ENCODE measurements at regions not wholly inside any gene's neighbourhood (a gene's known extent, or its start where the extent isn't known, plus 50 kb on each side); places are given as distances from the start of the nearest gene placed in this dataset.

GRCh38 chr12:75872762-75873161, 158.8 kb downstream of the PHLDA1 start (continued):
- TF ChIP-seq GLMP (CRISPR knock-in tag; IDR thresholded peaks at IDR 0.05; ENCODE audit: borderline replicate concordance) (no peak), NR2F6 (IDR thresholded peaks at IDR 0.05) (peak; percentile 13; the same call in 1 of the 2 replicates), NR2F6 (CRISPR knock-in tag; IDR thresholded peaks at IDR 0.05) (peak; percentile 29; the same call in 1 of the 2 replicates), MNT (IDR thresholded peaks at IDR 0.05) (no peak), SOX6 (IDR thresholded peaks at IDR 0.05) (no peak), SOX6 (CRISPR knock-in tag; IDR thresholded peaks at IDR 0.05) (peak; percentile 70), FOXO4 (CRISPR knock-in tag; conservative IDR thresholded peaks at IDR 0.05) (no peak), KLF12 (CRISPR knock-in tag; IDR thresholded peaks at IDR 0.05; ENCODE audit: borderline replicate concordance) (no peak), ASH2L (IDR thresholded peaks at IDR 0.05; ENCODE audit: insufficient read length, low read depth, low read length) (peak; percentile 45), EED (CRISPR knock-in tag; IDR thresholded peaks at IDR 0.05) (no peak), NR0B2 (CRISPR knock-in tag; IDR thresholded peaks at IDR 0.05) (no peak), ZNF3 (CRISPR knock-in tag; IDR thresholded peaks at IDR 0.05) (no peak), NFIB (CRISPR knock-in tag; IDR thresholded peaks at IDR 0.05; ENCODE audit: borderline replicate concordance) (no peak), ATAD3A (CRISPR knock-in tag; IDR thresholded peaks at IDR 0.05) (no peak), RCOR2 (CRISPR knock-in tag; IDR thresholded peaks at IDR 0.05) (peak; percentile 67; the same call in 1 of the 2 replicates), HDAC2 (CRISPR knock-in tag; IDR thresholded peaks at IDR 0.05) (0 out of 2 replicates have a peak, but pooled peaks have one; percentile 40), ZNF644 (CRISPR knock-in tag; IDR thresholded peaks at IDR 0.05; ENCODE audit: low read depth) (peak; percentile 92), RELA (CRISPR knock-in tag; IDR thresholded peaks at IDR 0.05) (no peak), LRRFIP1 (CRISPR knock-in tag; conservative IDR thresholded peaks at IDR 0.05) (no peak), PRPF4 (IDR thresholded peaks at IDR 0.05; ENCODE audit: low read depth, low read length, poor library complexity, severe bottlenecking) (no peak), SP2 (CRISPR knock-in tag; IDR thresholded peaks at IDR 0.05) (no peak), ZNF788 (CRISPR knock-in tag; IDR thresholded peaks at IDR 0.05; ENCODE audit: borderline replicate concordance) (no peak), ATF7-NPFF (CRISPR knock-in tag; IDR thresholded peaks at IDR 0.05; ENCODE audit: low read depth) (no peak), MEF2D (CRISPR knock-in tag; IDR thresholded peaks at IDR 0.05) (peak; percentile 48; the same call in 1 of the 2 replicates), ZNF101 (CRISPR knock-in tag; IDR thresholded peaks at IDR 0.05; ENCODE audit: borderline replicate concordance, low read depth) (no peak), NFE2 (CRISPR knock-in tag; IDR thresholded peaks at IDR 0.05) (no peak), SIN3A (IDR thresholded peaks at IDR 0.05; ENCODE audit: borderline replicate concordance, low read depth, low read length) (no peak)
